ENCODE measurements at regions not wholly inside any gene's neighbourhood (a gene's known extent, or its start where the extent isn't known, plus 50 kb on each side); places are given as distances from the start of the nearest gene placed in this dataset.
"Not testable (repeated sequence)": the region's sequence is repeated elsewhere in the genome, so short reads cannot be mapped to it uniquely, and the experiment has no call there.

GRCh38 chr4:131258361-131258760, 1890.7 kb upstream of the PCDH10 start:
- DNase-seq (ENCODE audit: low read depth in 2 of 2), result no peak

- no peak for DNase-seq (ENCODE audit: low read depth in 2 of 2)
Measured at GRCh38 chr4:131288441-131288840, 1860.7 kb upstream of the PCDH10 start.

GRCh38 chr4:131296192-131296591, 1852.9 kb upstream of the PCDH10 start:
- DNase-seq (ENCODE audit: low read depth in 2 of 2), result no peak

- no peak for DNase-seq (ENCODE audit: low read depth in 2 of 2)
Measured at GRCh38 chr4:131302108-131302507, 1847.0 kb upstream of the PCDH10 start.

GRCh38 chr4:131304686-131305085, 1844.4 kb upstream of the PCDH10 start:
- DNase-seq (ENCODE audit: low read depth in 2 of 2), result no peak

- DNase-seq (ENCODE audit: low read depth in 2 of 2), result no peak
Measured at GRCh38 chr4:131309628-131310027, 1839.5 kb upstream of the PCDH10 start.

- DNase-seq (ENCODE audit: low read depth in 2 of 2), result no peak
Measured at GRCh38 chr4:131316086-131316485, 1833.0 kb upstream of the PCDH10 start.

- no peak for DNase-seq (ENCODE audit: low read depth in 2 of 2)
Measured at GRCh38 chr4:131337936-131338335, 1811.2 kb upstream of the PCDH10 start.

GRCh38 chr4:131339137-131339536, 1810.0 kb upstream of the PCDH10 start:
- DNase-seq (ENCODE audit: low read depth in 2 of 2), result no peak

GRCh38 chr4:131344761-131345160, 1804.3 kb upstream of the PCDH10 start:
- no peak for DNase-seq (ENCODE audit: low read depth in 2 of 2)

GRCh38 chr4:131347816-131348215, 1801.3 kb upstream of the PCDH10 start:
- no peak for DNase-seq (ENCODE audit: low read depth in 2 of 2)

- no peak for DNase-seq (ENCODE audit: low read depth in 2 of 2)
Measured at GRCh38 chr4:131348263-131348662, 1800.8 kb upstream of the PCDH10 start.

GRCh38 chr4:131352371-131352770, 1796.7 kb upstream of the PCDH10 start:
- not testable (repeated sequence) for DNase-seq (ENCODE audit: low read depth in 2 of 2)

GRCh38 chr4:131366714-131367113, 1782.4 kb upstream of the PCDH10 start:
- no peak for DNase-seq (ENCODE audit: low read depth in 2 of 2)

- no peak for DNase-seq (ENCODE audit: low read depth in 2 of 2)
Measured at GRCh38 chr4:131367441-131367840, 1781.7 kb upstream of the PCDH10 start.

- no peak for DNase-seq (ENCODE audit: low read depth in 2 of 2)
Measured at GRCh38 chr4:131370846-131371245, 1778.2 kb upstream of the PCDH10 start.

- no peak for DNase-seq (ENCODE audit: low read depth in 2 of 2)
Measured at GRCh38 chr4:131381055-131381454, 1768.0 kb upstream of the PCDH10 start.

GRCh38 chr4:131382839-131383238, 1766.3 kb upstream of the PCDH10 start:
- DNase-seq (ENCODE audit: low read depth in 2 of 2), result no peak

- no peak for DNase-seq (ENCODE audit: low read depth in 2 of 2)
Measured at GRCh38 chr4:131388277-131388676, 1760.8 kb upstream of the PCDH10 start.

- no peak for DNase-seq (ENCODE audit: low read depth in 2 of 2)
Measured at GRCh38 chr4:131408102-131408501, 1741.0 kb upstream of the PCDH10 start.

- DNase-seq (ENCODE audit: low read depth in 2 of 2), result no peak
Measured at GRCh38 chr4:131411393-131411792, 1737.7 kb upstream of the PCDH10 start.

GRCh38 chr4:131419147-131419546, 1729.9 kb upstream of the PCDH10 start:
- DNase-seq (ENCODE audit: low read depth in 2 of 2), result no peak

- no peak for DNase-seq (ENCODE audit: low read depth in 2 of 2)
Measured at GRCh38 chr4:131426023-131426758, 1722.9 kb upstream of the PCDH10 start.

- no peak for DNase-seq (ENCODE audit: low read depth in 2 of 2)
Measured at GRCh38 chr4:131427000-131427399, 1722.1 kb upstream of the PCDH10 start.

Measured in lung microvascular endothelial cell (primary cell).